GM06990 (cell line): ENCODE measurements at regions not wholly inside any gene's neighbourhood (a gene's known extent, or its start where the extent isn't known, plus 50 kb on each side); places are given as distances from the start of the nearest gene placed in this dataset.

Experiments
- DNase-seq: peaks from one replicate; pipeline ENCODE4 v3.0.0-alpha.2; 2011; ENCODE audit not compliant: insufficient read length; ENCODE audit errors: extremely low read depth
- H3K27me3 ChIP-seq: replicated peaks from 2 replicates; pipeline ENCODE4 v1.6.0; 2011; ENCODE audit warnings: low read length; ENCODE audit not compliant: control insufficient read depth, insufficient read depth
- H3K36me3 ChIP-seq: 2 replicates; pipeline ENCODE4 v1.5.1; 2011; ENCODE audit warnings: low read length; ENCODE audit not compliant: control insufficient read depth, insufficient read depth
- H3K4me3 ChIP-seq: replicated peaks from 2 replicates; pipeline ENCODE4 v1.5.1; 2011; ENCODE audit warnings: low read depth, mild to moderate bottlenecking, control low read depth, low read length
- TF ChIP-seq, protein P1 (sequence below): IDR thresholded peaks from 2 replicates; pipeline ENCODE4 v1.5.1; 2011; ENCODE audit warnings: low read length, control low read depth, mild to moderate bottlenecking, inconsistent platforms; ENCODE audit not compliant: insufficient read depth, poor library complexity, severe bottlenecking

- H3K27me3 ChIP-seq, result no peaks in the 10 kb centered on the region
- H3K4me3 ChIP-seq, result no peak overlapping the region
- TF ChIP-seq, protein P1, sequence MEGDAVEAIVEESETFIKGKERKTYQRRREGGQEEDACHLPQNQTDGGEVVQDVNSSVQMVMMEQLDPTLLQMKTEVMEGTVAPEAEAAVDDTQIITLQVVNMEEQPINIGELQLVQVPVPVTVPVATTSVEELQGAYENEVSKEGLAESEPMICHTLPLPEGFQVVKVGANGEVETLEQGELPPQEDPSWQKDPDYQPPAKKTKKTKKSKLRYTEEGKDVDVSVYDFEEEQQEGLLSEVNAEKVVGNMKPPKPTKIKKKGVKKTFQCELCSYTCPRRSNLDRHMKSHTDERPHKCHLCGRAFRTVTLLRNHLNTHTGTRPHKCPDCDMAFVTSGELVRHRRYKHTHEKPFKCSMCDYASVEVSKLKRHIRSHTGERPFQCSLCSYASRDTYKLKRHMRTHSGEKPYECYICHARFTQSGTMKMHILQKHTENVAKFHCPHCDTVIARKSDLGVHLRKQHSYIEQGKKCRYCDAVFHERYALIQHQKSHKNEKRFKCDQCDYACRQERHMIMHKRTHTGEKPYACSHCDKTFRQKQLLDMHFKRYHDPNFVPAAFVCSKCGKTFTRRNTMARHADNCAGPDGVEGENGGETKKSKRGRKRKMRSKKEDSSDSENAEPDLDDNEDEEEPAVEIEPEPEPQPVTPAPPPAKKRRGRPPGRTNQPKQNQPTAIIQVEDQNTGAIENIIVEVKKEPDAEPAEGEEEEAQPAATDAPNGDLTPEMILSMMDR, result no peak
- DNase-seq, result no peak
- H3K36me3 ChIP-seq, result no peaks in the 10 kb centered on the region
These were observed 96.8 kb upstream of the CSNK1A1L start for GRCh38 chr13:37202264-37202663.

GRCh38 chr13:37201081-37201480, 95.6 kb upstream of the CSNK1A1L start:
- no peaks in the 10 kb centered on the region for H3K27me3 ChIP-seq
- no peak overlapping the region for H3K4me3 ChIP-seq
- no peaks in the 10 kb centered on the region for H3K36me3 ChIP-seq
- TF ChIP-seq, protein P1, result no peak
- DNase-seq, result no peak

GRCh38 chr13:37198629-37199028, 93.2 kb upstream of the CSNK1A1L start:
- TF ChIP-seq, protein P1, result no peak
- no peak for DNase-seq
- Histone ChIP-seq H3K36me3 (no peaks in the 10 kb centered on the region), H3K4me3 (no peak overlapping the region), H3K27me3 (no peaks in the 10 kb centered on the region)

DNA sequence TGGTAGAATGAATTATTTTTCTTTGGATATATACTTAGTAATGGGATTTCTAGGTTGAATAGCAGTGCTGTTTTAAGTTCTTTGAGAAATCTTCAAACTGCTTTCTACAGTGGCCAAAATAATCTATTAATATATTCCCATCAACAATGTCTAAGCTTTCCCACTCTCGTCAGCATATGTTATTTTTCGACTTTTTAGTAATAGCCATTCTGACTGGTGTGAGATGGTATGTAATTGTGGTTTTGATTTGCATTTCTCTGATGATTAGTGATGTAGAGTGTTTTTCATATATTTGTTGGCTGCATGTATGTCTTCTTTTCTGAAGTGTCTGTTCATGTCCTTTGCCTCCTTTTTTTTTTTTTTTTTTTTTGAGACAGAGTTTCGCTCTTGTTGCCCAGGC, 90.2 kb upstream of the CSNK1A1L start:
- DNase-seq, result no peak
- Histone ChIP-seq H3K36me3 (no peaks in the 10 kb centered on the region), H3K4me3 (no peak overlapping the region), H3K27me3 (no peaks in the 10 kb centered on the region)
- TF ChIP-seq, protein P1, result no peak

DNA sequence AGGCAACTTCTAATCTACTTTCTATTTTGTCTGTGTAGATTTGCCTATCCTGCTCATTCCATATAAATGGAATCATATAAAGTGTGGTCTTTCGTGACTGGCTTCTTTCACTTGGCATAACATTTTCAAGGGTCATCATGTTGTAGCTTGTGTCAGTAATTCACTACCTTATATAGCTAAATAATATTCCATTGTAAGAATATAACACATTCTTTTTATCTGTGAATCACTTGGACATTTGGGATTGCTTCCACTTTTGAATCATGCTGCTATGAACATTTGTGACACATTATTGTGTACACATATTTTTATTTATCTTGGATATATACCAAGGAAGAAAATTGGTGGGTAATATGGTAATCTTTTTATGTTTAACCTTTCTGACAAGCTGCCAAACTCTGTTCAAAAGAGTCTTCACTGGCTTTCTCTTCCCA, 89.0 kb upstream of the CSNK1A1L start:
- no peaks in the 10 kb centered on the region for H3K36me3 ChIP-seq
- no peak overlapping the region for H3K4me3 ChIP-seq
- no peaks in the 10 kb centered on the region for H3K27me3 ChIP-seq
- TF ChIP-seq, protein P1, result no peak
- no peak for DNase-seq

DNA sequence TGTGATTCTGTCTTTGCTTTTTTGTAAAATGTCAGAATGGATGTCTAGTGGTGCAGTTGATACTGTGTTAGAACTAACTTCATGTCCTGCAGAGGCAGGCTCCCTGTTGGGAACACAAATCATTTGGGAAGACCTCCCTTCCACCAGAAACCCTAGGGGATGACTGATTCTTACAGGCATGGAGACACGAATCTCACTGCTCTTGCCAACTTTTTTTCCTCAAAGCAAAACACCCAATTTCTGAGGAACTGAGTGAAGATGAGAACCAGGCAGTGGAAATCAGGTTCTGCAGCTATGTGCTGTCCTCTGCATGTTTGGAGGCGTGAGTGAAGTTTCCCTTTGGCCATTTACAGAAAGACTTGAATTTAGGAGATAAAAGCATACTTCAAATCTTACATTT, 87.5 kb upstream of the CSNK1A1L start:
- Histone ChIP-seq H3K27me3 (no peaks in the 10 kb centered on the region), H3K36me3 (no peaks in the 10 kb centered on the region), H3K4me3 (no peak overlapping the region)
- DNase-seq, result no peak
- TF ChIP-seq, protein P1, result no peak
